ENCODE measurements at regions not wholly inside any gene's neighbourhood (a gene's known extent, or its start where the extent isn't known, plus 50 kb on each side); places are given as distances from the start of the nearest gene placed in this dataset.

DNA sequence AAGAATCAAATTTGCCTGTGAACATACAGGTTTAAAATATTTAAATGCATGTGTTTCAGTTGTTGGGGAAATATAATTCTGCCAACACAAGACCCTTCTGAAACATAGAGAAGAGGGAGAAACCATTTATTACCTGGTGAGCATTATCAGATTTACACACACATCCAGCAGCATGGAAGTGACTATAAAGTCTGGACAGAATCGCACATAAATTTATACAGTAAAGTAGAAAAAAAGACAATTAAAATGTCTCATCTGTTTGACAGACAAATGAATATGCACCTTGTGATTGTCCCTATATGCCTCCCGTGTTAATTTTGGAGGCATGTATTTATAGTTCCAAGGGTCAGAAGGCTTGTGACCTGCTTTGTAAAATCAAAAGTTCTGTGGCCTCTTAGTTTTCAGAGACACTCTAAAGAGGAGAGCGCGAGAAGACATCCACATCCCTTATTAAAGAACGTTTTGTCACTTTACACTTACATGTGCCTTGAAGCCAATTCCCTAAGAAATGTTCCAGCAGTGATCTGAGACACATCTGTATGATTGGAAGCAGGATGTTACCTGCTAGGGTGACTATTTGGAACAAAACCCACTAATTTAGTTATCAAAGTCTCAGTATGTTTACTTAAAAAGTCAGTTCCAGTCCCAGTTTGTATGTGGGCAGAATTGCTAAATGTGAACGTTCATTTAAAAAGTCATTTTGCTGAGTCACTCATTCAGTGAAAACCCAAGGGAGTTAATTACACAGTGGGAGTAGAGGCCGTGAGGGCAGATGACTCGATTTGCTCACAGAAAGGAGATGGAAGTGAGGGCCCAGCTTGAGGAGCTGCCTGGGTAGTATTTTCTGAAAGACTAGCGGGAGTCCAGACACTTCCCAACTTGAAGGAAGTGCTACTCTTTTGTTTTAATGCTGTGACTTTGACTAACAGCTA, 527.6 kb upstream of the MEX3C start:
- DNase-seq: no peak
- no peak overlapping the region for H3K27ac Mint-ChIP-seq
- no peaks in the 10 kb centered on the region for H3K36me3 Mint-ChIP-seq
- POLR2A ChIA-PET: no interaction called here
- peaks cover 0 to 12% (median 0%) of the 10 kb centered on the region in 9 donors for H3K9me3 Mint-ChIP-seq
- ATAC-seq: no peak
- no peak overlapping the region for H3K4me3 Mint-ChIP-seq
- H3K27me3 Mint-ChIP-seq: peaks cover 0 to 8% (median 5%) of the 10 kb centered on the region in 5 donors
- no peaks in the 10 kb centered on the region for H3K4me1 Mint-ChIP-seq

DNA sequence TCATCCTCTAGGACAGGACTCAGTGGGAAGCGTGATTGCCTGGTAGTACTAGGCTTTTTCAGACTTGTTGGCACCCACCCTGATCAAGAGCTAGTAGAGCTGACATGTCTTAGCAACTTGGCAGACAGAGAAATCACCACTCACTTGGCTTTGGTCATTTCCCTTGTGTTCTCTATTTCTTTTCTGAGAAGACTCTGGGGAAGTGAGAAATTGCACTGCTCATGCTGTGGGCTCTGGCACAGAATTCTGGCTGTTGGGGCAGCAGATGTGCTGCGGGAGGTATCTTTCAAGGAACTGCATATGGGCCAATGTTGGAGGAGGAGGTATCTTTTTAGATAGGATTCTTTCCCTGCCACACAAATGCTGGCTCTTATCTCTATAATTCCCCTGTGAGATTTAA, 529.1 kb upstream of the MEX3C start:
- no peaks in the 10 kb centered on the region for H3K4me1 Mint-ChIP-seq
- peaks cover 0 to 6% (median 3%) of the 10 kb centered on the region in 5 donors for H3K27me3 Mint-ChIP-seq
- POLR2A ChIA-PET: no interaction called here
- no peaks in the 10 kb centered on the region for H3K36me3 Mint-ChIP-seq
- H3K4me3 Mint-ChIP-seq: no peak overlapping the region
- H3K9me3 Mint-ChIP-seq: peaks cover 0 to 12% (median 0%) of the 10 kb centered on the region in 9 donors
- no peak overlapping the region for H3K27ac Mint-ChIP-seq
- ATAC-seq (no peak), DNase-seq (no peak)

DNA sequence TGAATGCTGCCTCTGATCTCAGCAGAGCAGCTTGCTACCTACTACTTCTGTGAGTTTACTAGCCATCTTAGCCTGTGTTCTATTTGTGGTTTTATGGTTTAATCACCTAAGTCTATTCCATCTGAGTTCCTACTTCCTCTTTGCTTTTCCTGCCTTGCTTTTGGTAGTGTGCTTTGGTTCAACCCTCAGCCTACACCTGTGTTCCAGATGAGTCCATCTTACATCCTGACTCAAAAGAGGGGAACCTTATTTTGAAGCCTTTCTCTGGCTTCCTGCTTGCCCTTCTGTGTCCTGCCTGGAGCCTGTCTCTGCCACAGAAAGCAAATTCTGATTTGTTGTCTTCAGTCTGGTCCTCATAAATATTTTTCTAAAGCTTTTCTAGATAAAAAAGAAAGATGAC, 530.3 kb upstream of the MEX3C start:
- Mint-ChIP-seq H3K4me1 (no peaks in the 10 kb centered on the region), H3K9me3 (peaks cover 0 to 12% (median 0%) of the 10 kb centered on the region in 9 donors), H3K27ac (no peak overlapping the region), H3K27me3 (peaks cover 0 to 6% (median 3%) of the 10 kb centered on the region in 5 donors), H3K4me3 (no peak overlapping the region), H3K36me3 (no peaks in the 10 kb centered on the region)
- POLR2A ChIA-PET: no interaction called here
- DNase-seq (no peak), ATAC-seq (no peak)

DNA sequence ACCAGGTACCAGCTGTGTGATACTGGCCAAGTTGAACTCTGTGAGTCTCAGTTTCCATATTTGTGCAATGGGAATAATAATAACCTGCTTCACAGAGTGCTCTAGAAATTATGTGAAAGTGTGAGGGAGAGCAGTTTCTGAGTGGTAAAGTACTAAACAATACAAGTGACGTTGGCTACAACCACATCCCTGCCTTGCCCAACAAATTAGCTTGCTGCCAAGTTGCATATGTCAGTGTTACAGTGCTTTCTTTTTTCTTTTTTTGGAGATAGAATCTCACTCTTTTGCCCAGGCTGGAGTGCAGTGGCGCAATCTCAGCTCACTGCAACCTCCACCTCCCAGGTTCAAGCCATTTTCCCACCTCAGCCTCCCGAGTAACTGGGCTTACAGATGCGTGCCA, 533.6 kb upstream of the MEX3C start:
- H3K4me1 Mint-ChIP-seq: no peaks in the 10 kb centered on the region
- no peak for ATAC-seq
- no peak overlapping the region for H3K4me3 Mint-ChIP-seq
- H3K27me3 Mint-ChIP-seq: peaks cover 0 to 7% (median 2%) of the 10 kb centered on the region in 5 donors
- no peaks in the 10 kb centered on the region for H3K36me3 Mint-ChIP-seq
- H3K27ac Mint-ChIP-seq: no peak overlapping the region
- H3K9me3 Mint-ChIP-seq: peaks cover 0 to 12% (median 0%) of the 10 kb centered on the region in 9 donors
- POLR2A ChIA-PET: no interaction called here
- no peak for DNase-seq

DNA sequence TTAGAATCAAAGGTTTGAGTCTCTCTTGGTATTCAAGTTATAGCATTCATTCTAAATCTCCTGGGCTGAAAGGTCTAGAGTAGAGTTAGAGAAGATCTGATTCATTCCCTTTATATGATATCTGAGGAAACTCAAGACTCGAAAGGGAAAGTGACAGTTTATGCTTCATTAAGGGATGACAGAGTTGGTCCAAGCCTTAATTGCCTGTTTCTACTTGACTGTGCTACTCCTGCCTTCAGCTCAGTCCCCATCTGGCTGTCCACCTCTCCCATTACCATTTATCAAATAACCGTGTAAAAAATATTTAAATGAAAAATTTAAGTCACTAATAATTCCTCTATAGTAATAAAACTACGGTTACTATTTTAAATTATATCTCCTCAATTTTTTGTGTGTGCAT, 537.1 kb upstream of the MEX3C start:
- Mint-ChIP-seq H3K27ac (no peak overlapping the region), H3K36me3 (peaks cover 0 to 5% (median 0%) of the 10 kb centered on the region in 3 donors), H3K9me3 (peaks cover 0 to 10% (median 5%) of the 10 kb centered on the region in 9 donors), H3K4me1 (no peaks in the 10 kb centered on the region), H3K27me3 (peaks cover 1 to 19% (median 8%) of the 10 kb centered on the region in 5 donors), H3K4me3 (no peak overlapping the region)
- DNase-seq: no peak
- no peak for ATAC-seq
- POLR2A ChIA-PET: no interaction called here

DNA sequence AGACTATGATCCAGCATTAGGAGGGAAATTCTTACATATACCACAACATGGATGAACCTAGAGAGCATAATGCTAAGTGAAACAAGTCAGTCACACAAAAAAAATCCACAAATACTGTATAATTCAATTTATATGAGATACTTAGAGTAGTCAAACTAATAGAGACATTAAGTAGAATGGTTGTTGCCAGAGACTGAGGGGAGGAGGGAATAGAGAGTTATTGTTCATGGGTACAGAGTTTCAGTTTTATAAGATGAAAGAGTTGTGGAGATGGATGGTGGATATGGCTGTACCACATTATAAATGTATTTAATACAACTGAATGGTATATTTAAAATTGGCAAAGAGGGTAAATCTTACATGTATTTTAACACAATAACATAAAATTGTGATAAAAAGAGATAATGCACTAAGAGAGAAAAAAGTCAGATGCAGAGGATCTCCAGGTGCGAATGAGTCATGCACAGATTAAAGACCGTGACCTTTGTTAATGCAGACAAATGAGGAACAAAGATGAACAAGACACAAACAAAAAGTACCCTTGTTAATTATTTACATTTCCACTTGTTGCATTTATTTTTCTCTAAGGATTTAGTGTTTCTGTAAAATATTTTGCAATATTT, 541.7 kb upstream of the MEX3C start:
- Mint-ChIP-seq H3K4me3 (no peak overlapping the region), H3K4me1 (no peaks in the 10 kb centered on the region), H3K27ac (no peak overlapping the region), H3K27me3 (peaks cover 0 to 19% (median 5%) of the 10 kb centered on the region in 5 donors), H3K9me3 (peaks cover 0 to 18% (median 6%) of the 10 kb centered on the region in 9 donors), H3K36me3 (peaks cover 0 to 5% (median 0%) of the 10 kb centered on the region in 3 donors)
- POLR2A ChIA-PET: no interaction called here
- no peak for ATAC-seq
- DNase-seq: no peak

DNA sequence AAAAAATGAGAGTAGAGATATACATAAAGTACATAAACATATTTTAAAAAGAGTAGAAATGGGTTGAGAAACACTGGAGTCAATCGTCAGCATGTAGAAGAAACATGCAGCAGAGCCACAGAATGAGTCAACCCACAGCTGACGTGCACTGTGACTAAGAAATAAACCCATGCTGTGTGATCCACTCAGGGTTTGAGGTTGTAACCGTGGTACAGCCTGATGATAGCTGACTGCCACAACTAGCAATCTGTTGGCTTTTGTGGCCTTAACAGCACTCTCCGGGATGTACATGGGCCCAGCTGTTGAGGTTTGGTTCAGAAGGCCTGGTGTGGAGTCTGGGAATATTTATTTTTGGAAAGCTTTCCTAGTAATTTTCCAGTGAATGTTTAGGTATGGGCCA, 554.4 kb upstream of the MEX3C start:
- Mint-ChIP-seq H3K4me3 (no peak overlapping the region), H3K27ac (no peak overlapping the region), H3K27me3 (peaks cover 0 to 1% (median 0%) of the 10 kb centered on the region in 5 donors), H3K36me3 (no peaks in the 10 kb centered on the region), H3K9me3 (peaks cover 0 to 8% (median 0%) of the 10 kb centered on the region in 9 donors), H3K4me1 (no peaks in the 10 kb centered on the region)
- POLR2A ChIA-PET: no interaction called here
- no peak for ATAC-seq
- DNase-seq: no peak

DNA sequence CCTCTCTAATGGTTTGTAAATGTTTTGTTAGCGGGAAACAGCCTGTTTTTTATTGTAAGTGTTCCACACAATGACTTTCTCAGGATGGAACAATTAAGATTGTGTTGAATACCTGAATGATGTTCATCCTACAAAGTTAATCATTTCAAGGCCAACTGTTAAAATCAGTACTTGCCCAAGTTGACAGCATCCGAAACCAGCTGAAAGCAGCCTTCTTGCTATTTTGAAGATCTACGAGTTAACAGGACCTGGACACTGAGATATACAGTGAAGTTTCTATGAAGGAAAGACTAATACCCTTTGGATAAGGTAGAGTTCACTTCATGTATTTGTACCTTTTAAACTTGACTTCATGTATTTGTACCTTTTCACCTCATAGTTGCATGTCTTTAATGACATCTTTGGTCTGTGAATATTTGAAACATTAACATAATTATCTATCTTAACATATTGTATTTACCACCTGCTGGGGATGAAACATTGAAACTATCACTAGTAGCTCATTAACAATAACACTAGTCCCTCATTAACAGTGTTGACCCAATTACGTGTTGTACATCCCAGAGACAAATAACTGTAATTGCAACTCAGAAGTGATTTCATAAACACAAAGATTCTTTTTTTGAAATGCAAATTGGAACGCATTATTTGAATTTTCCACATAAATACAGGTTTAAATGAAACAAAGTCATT, 556.0 kb upstream of the MEX3C start:
- H3K4me1 Mint-ChIP-seq: no peaks in the 10 kb centered on the region
- POLR2A ChIA-PET: no interaction called here
- DNase-seq: no peak
- no peak for ATAC-seq
- no peaks in the 10 kb centered on the region for H3K36me3 Mint-ChIP-seq
- no peak overlapping the region for H3K27ac Mint-ChIP-seq
- H3K9me3 Mint-ChIP-seq: peaks cover 0 to 2% (median 0%) of the 10 kb centered on the region in 9 donors
- no peak overlapping the region for H3K4me3 Mint-ChIP-seq
- H3K27me3 Mint-ChIP-seq: peaks cover 0 to 1% (median 0%) of the 10 kb centered on the region in 5 donors

DNA sequence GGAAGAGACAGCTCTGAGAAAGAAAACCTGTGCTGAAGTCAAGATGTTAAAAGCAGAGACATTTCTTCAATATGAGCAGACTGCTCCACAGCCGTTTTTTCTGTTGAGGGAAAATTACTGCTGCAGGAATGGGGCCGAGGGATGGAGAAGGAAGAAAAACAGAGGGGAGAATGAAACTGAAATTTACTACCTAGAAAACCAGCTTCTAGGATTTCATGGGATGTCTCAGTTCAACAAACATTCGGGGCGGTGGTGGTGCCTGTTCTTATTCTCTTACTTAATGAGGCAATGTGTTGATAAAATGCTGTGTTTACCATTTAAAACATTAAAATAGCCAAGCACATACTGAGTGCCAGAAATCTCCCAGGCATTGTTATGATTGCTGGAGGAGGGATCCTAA, 557.1 kb upstream of the MEX3C start:
- Mint-ChIP-seq H3K4me3 (no peak overlapping the region), H3K36me3 (no peaks in the 10 kb centered on the region), H3K27me3 (no peaks in the 10 kb centered on the region), H3K4me1 (no peaks in the 10 kb centered on the region), H3K27ac (no peak overlapping the region), H3K9me3 (peaks cover 0 to 2% (median 0%) of the 10 kb centered on the region in 9 donors)
- DNase-seq (no peak), ATAC-seq (no peak)
- POLR2A ChIA-PET: no interaction called here

DNA sequence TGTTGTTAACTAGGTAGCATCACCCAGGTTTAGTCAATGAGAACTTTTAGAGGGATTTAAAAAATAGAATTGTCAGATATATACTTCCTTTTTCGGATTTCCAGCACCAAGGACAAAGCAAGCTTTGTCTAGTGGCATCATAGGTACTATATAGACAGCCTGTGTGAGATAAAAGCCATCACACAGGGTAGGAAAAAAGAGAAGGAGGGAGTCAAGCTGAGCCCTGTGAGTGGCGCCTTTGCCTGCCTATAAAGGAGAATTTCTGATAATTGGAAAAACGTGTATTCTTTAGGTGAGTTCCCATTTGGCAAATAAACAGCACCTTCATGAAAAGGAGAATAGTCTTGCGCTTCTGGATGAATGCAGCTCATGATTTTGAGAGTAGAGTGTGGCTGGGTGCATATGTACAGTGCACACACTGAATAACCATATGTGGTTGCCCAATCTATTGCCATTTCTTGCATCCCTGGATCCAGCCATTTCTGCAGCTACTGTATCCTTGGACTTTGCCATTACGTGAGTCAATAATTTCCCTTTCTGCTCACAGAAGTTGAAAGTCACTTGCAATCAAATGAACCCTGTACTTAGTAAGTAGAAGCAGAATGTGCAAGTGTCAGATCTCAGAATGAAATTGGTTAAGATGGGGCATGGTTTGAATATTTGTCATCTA, 559.9 kb upstream of the MEX3C start:
- Mint-ChIP-seq H3K9me3 (peaks cover 0 to 2% (median 0%) of the 10 kb centered on the region in 9 donors), H3K4me3 (no peak overlapping the region), H3K27ac (no peak overlapping the region), H3K4me1 (no peaks in the 10 kb centered on the region), H3K27me3 (no peaks in the 10 kb centered on the region), H3K36me3 (no peaks in the 10 kb centered on the region)
- ATAC-seq (no peak), DNase-seq (no peak)
- POLR2A ChIA-PET: no interaction called here

DNA sequence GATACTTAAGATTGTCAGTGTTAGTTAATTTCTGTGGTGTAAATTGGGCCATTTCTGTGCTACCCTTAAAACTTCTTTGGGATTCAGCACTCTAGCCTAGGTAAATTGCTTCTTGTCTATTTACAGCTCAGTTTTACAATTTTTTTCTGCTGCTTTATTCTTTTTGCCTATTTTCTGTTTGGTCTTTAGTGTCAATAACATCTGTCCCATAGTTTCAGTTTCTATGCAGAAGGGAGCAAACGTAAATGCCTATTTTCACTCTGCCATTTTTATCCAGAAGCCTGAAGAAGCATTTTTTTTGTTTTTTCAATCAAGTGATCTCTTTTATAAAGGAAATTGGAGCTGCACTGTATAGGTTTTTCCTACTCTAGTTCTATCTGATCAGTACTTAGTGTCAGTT, 564.9 kb upstream of the MEX3C start:
- Mint-ChIP-seq H3K4me3 (no peak overlapping the region), H3K27me3 (peaks cover 0 to 13% (median 2%) of the 10 kb centered on the region in 5 donors), H3K4me1 (no peaks in the 10 kb centered on the region), H3K36me3 (no peaks in the 10 kb centered on the region), H3K9me3 (peaks cover 0 to 16% (median 0%) of the 10 kb centered on the region in 9 donors), H3K27ac (no peak overlapping the region)
- no peak for ATAC-seq
- no peak for DNase-seq
- POLR2A ChIA-PET: no interaction called here

DNA sequence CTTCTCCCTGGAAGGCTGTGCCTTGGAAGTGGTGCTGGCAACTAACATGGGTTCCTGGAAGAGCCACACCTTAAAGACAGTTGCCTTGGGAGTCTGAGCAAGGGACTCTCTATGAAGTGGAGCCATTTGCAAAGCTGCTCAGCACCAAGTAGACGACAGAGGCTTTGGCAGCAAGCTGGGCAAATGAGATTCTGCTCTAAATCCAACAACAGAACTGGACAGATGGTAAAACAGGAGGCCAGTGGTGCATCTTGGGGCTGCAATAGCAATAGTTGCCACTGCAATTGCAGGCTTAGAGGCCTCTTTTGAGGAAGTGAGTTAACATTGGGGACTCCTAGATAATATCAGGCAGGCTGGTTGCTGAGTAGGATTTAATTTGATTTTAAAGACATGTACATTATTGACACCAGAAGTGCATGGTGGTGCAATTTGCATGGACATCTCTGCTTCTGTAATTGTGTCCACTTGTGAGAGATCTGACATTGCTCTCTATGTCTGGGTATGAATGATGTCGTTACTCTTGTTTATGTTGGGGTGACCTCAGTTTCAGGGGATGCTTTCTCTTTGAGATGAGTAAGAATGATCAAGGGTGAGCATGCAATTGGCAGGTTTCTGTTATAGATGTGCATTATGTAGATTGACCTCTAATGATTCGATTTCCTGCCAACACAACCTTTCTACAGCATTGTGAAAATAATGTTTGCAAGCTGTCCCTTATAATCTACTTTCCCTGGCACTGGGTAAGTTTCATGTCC, 568.3 kb upstream of the MEX3C start:
- no peak overlapping the region for H3K27ac Mint-ChIP-seq
- DNase-seq (no peak), ATAC-seq (no peak)
- H3K4me3 Mint-ChIP-seq: no peak overlapping the region
- peaks cover 0 to 16% (median 0%) of the 10 kb centered on the region in 9 donors for H3K9me3 Mint-ChIP-seq
- peaks cover 0 to 13% (median 2%) of the 10 kb centered on the region in 5 donors for H3K27me3 Mint-ChIP-seq
- no peaks in the 10 kb centered on the region for H3K36me3 Mint-ChIP-seq
- H3K4me1 Mint-ChIP-seq: no peaks in the 10 kb centered on the region
- POLR2A ChIA-PET: no interaction called here

Data from naive thymus-derived CD8-positive, alpha-beta T cell (primary cell).